ENCODE measurements at regions not wholly inside any gene's neighbourhood (a gene's known extent, or its start where the extent isn't known, plus 50 kb on each side); places are given as distances from the start of the nearest gene placed in this dataset.

DNA sequence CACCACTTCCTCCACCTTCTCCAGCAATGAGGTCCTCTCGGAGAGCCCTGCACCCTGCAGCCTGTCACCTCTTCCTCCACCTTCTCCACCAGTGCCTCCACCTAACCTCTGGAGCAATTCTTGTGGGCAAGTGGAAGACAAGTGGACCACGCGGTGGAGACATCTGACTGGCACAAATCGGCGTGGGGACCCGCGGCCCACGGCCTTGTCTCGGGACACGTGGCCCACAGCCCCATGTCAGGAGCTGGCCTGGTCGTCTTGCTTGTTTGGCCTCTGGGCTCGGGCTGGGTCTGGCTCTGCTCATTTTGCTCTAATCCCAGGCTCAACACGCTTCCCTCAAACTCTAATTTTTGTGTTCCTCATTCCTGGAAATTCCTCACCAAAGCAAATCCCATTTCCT is 393.1 kb upstream of the IRX1 start:
- in situ Hi-C loops (cut with MboI; ENCODE audit: low sequenced_read_pairs in 4 of 4), result no loop called here

DNA sequence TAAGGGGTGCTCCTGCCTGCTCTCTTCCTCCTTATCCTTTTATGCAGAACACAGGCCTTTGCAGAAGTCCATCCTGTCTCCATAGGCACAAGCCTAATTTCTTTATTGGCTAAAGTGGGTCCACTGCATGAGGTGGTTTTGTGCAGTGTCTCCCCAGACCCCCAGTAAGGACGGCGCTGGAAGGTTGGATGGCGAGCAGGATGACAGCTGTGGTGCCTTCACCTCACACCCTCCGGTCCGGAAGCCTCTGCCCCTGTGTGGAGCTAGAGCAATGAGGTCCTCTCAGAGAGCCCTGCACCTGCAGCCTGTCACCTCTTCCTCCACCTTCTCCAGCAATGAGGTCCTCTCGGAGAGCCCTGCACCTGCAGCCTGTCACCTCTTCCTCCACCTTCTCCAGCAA is 393.7 kb upstream of the IRX1 start:
- in situ Hi-C loops (cut with MboI; ENCODE audit: low sequenced_read_pairs in 4 of 4), result no loop called here
- Histone ChIP-seq H3K27me3 (peaks cover 0 to 16% (median 0%) of the 10 kb centered on the region in 3 donors), H3K9me3 (no peaks in the 10 kb centered on the region), H3K4me1 (no peaks in the 10 kb centered on the region), H3K27ac (no peak overlapping the region), H3K36me3 (no peaks in the 10 kb centered on the region), H3K4me3 (no peak overlapping the region)
- ATAC-seq (no peak), DNase-seq (no peak)
- intact Hi-C loops (cut with DNase I; ENCODE audit: low total_unique reads), result no loop called here
- TF ChIP-seq, protein P1, sequence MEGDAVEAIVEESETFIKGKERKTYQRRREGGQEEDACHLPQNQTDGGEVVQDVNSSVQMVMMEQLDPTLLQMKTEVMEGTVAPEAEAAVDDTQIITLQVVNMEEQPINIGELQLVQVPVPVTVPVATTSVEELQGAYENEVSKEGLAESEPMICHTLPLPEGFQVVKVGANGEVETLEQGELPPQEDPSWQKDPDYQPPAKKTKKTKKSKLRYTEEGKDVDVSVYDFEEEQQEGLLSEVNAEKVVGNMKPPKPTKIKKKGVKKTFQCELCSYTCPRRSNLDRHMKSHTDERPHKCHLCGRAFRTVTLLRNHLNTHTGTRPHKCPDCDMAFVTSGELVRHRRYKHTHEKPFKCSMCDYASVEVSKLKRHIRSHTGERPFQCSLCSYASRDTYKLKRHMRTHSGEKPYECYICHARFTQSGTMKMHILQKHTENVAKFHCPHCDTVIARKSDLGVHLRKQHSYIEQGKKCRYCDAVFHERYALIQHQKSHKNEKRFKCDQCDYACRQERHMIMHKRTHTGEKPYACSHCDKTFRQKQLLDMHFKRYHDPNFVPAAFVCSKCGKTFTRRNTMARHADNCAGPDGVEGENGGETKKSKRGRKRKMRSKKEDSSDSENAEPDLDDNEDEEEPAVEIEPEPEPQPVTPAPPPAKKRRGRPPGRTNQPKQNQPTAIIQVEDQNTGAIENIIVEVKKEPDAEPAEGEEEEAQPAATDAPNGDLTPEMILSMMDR (IDR thresholded peaks at IDR 0.05 in 4 of 5, conservative IDR thresholded peaks at IDR 0.05 in 1 of 5), result no peak
- TF ChIP-seq POLR2A (IDR thresholded peaks at IDR 0.05), result no peak

More for the DNA sequence above, 393.1 kb upstream of the IRX1 start:
- Histone ChIP-seq H3K27me3 (peaks cover 0 to 11% (median 0%) of the 10 kb centered on the region in 3 donors), H3K4me3 (no peak overlapping the region), H3K36me3 (no peaks in the 10 kb centered on the region), H3K9me3 (no peaks in the 10 kb centered on the region), H3K27ac (no peak overlapping the region), H3K4me1 (no peaks in the 10 kb centered on the region)
- DNase-seq, result no peak
- TF ChIP-seq, protein P1 (IDR thresholded peaks at IDR 0.05 in 4 of 5, conservative IDR thresholded peaks at IDR 0.05 in 1 of 5), result no peak
- TF ChIP-seq POLR2A (IDR thresholded peaks at IDR 0.05), result no peak
- intact Hi-C loops (cut with DNase I; ENCODE audit: low total_unique reads), result no loop called here
- no peak for ATAC-seq

DNA sequence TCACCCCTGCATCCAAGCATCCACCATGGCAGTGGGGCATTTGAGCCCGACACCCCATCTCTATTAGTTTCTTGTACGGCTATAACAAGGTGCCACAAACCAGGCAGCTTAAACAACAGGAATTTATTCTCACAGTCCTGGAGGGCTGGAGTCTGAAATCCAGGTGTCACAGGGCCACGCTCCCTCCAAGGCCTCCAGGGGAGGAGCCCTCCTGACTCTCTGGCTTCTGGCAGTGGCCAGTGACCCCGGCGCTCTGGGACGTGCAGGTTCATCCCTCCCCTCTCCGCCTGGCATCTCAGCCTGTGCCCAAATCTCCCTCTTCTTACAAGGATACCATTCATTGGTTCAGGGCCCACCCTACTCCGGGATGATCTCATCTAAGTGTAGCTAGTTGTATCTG is 394.5 kb upstream of the IRX1 start:
- Histone ChIP-seq H3K27me3 (peaks cover 0 to 17% (median 3%) of the 10 kb centered on the region in 3 donors), H3K9me3 (no peaks in the 10 kb centered on the region), H3K4me1 (no peaks in the 10 kb centered on the region), H3K36me3 (no peaks in the 10 kb centered on the region), H3K4me3 (no peak overlapping the region), H3K27ac (no peak overlapping the region)
- intact Hi-C loops (cut with DNase I; ENCODE audit: low total_unique reads) (no loop called here), in situ Hi-C loops (cut with MboI; ENCODE audit: low sequenced_read_pairs in 4 of 4) (no loop called here)
- TF ChIP-seq POLR2A (IDR thresholded peaks at IDR 0.05), result no peak
- TF ChIP-seq, protein P1 (IDR thresholded peaks at IDR 0.05 in 4 of 5, conservative IDR thresholded peaks at IDR 0.05 in 1 of 5), result no peak
- ATAC-seq, result no peak
- no peak for DNase-seq

DNA sequence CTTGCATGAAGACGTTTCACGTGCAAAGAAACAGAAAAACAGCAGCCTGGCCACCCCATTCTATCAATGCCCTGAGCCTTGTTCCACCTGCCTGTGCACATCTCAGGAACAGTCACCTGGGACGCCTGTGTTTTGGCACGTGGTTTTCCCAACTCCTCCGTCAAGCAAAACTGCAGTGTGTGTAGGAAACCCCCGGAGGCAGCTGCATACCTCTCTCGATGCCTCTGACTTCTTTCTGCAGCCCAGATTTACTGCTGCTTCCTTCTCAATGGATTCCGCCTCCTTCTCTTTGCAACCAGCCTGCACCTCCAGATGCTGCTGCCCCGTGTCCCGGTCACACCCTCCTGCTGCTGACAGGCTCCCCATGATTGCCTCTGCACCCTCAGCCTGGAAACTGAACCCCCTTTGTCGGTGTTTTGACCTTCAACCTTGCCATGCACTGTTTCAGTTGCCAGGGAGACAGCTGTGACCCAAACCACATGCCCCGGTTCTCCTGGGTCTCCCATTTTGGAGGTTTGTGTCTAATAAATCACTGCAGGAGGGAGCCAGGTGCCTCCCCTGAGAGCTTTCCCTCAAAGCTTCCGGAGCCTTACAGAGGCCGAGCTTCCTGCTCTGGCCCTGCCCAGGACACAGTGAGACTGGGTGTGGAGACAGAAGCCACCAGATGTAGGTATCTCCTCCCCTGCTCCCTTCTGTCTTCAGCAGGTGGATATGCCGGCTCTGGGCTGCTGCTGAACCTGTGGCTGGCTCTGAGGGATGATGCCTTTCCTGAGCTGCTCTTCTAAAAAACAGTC is 395.5 kb upstream of the IRX1 start:
- DNase-seq (no peak), ATAC-seq (no peak)
- in situ Hi-C loops (cut with MboI; ENCODE audit: low sequenced_read_pairs in 4 of 4), result no loop called here
- Histone ChIP-seq H3K9me3 (no peaks in the 10 kb centered on the region), H3K36me3 (no peaks in the 10 kb centered on the region), H3K4me3 (no peak overlapping the region), H3K4me1 (no peaks in the 10 kb centered on the region), H3K27ac (no peak overlapping the region), H3K27me3 (peaks cover 0 to 20% (median 4%) of the 10 kb centered on the region in 3 donors)
- TF ChIP-seq, protein P1 (IDR thresholded peaks at IDR 0.05 in 4 of 5, conservative IDR thresholded peaks at IDR 0.05 in 1 of 5), result no peak
- TF ChIP-seq POLR2A (IDR thresholded peaks at IDR 0.05), result no peak
- intact Hi-C loops (cut with DNase I; ENCODE audit: low total_unique reads), result no loop called here
